DMS 273 treated with DMSO at 0.1 percent for 48 hours (cell line): ENCODE measurements at regions not wholly inside any gene's neighbourhood (a gene's known extent, or its start where the extent isn't known, plus 50 kb on each side); places are given as distances from the start of the nearest gene placed in this dataset.

ENCODE experiments used
- DNase-seq: peaks from one replicate; lab custom pipeline; 2025; lab: John Stamatoyannopoulos, UW

DNA sequence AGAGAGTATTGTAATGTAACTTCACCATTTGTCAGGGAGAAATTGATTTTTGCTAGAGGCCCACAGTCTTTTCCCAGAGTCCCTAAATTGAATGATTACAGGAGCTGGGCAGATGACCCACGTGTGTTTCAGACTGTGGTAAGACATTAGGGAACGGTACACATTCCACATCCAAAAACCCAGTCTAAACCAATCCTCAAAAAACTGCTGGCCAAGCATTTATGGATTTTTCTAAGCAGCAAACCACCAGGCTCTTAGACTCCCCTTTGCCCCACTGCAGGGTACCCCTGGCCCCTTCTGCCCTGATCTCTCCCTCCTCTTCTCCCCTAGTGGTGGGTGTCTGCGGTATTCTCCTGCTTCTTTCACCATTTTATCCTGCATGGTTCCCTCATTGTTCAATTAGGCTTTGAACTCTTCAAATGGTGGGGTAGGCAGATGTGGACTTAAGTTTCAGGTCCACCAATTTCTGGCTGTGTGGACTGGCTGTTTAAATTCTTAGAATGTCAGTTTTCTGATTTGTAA is 135.5 kb upstream of the SORCS3 start:
- DNase-seq = no peak

GRCh38 chr10:104509981-104510380 is 131.1 kb upstream of the SORCS3 start:
- no peak for DNase-seq

DNA sequence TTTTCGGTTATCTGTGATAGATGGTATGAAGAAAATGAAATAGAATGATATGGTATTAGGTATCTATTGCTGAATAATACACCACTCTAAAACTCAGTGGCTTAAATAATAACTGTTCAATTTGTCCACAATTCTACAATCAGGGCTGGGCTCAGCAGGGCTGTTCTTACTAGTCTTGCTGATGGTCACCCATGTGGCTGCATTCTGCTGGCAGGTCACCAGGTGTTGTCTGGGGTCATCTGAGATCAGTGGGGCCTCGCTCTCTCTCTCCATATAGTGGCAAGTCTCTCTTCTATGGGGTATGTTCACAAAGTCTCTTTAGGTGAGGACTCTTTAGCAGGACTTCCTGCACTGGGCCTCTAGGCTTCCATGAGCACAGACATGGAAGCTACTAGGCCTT is 130.4 kb upstream of the SORCS3 start:
- DNase-seq = no peak

DNA sequence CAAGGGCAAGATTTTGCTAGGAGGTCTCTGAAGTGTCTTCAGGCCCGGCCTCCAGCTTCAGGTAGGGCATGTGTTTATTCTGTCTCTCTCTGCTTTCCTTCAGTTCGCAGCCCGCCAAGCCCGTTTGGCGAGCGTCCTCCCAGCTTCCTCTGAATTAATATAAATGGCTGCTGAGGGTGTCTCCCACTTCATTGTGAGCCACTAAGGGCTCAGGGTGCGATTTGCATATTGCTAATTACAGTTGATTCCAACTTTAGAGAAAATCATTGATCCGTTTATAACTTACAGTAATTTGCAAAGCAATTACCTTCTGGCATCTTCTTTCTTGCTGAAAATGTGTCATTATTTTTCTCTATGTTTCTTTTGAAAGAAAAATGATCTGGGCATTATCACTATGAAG is 128.3 kb upstream of the SORCS3 start:
- no peak for DNase-seq

DNA sequence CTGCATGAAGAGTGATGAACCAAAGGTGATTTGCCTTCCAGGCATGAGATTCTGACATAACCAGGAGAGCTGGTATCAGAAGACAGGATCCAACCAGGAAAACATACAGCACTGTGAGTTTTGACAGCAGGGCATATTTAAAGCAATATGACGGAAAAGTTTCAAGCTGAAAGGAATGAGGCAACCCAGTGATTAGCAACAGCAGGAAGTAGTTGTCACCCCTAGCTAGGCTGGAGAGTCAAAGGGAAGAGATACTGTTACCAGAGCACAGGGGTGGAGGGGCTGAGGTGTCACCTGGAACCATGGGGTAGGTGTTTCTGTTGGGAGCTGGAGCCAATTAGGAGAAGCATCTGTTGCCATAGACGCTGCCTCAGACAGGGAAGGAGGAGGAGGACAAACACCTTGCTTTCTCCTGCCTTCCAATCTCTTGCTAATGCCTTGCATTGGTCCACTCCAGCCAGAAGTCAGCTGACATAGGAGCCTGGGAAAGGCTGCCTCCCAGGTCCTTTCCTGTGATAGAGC is 125.4 kb upstream of the SORCS3 start:
- no peak for DNase-seq

DNA sequence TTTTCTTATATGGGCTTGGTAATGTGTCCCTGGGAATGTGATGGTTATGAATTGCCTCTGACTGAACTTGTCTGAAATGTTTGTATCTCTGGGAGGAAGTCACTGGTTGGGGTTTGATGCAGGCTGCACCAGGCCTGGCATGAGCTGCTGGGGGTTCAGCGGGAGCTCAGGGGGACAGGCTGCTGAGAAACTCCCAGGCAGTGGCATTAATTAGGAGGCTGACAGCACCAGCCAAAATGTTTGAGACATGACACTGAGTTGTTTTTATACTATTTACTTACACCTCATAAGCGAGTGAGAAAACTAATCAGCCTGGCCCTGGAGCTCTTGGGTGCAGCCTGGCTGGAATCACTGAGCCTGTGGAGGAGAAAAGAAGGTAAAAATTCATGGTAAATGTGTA is 124.1 kb upstream of the SORCS3 start:
- no peak for DNase-seq

DNA sequence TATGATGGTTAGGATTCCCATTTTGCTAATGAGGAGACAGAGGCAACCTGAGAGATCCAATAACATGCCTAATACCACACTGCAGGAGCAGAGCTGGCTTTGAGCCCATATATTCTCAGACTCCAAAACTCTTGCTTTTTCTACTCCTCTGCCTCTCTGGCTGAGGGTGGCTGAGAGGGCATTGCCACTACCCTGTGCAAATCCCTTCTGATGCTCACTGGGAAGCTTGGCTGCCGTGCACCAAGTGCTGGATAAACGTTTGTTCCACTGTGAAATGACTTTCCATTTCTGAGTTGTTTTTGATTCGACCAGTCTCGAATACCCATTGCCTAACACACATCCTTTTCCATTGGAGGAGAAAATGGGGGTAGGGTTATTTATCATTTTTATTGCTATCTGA is 123.1 kb upstream of the SORCS3 start:
- no peak for DNase-seq

GRCh38 chr10:104518891-104519290 is 122.2 kb upstream of the SORCS3 start:
- no peak for DNase-seq

DNA sequence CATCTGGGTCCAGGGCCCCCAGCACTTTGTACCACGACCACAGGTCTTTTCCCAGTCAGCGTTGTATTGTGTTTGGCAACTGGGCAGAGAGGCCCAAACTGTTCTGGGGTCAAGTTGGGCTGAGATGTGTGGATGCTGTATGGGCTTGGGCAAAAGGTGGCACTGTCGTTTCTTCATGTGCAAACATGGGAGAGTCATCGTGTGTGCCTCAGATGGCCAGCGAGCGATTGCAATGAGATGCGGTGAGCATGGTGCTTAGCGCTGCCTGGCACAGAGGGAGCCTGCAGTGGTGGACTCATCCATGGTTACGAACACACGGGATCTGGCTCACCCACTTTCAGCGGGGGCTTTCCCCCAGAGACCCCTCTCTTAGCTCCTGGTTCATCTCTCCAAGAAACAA is 120.4 kb upstream of the SORCS3 start:
- no peak for DNase-seq

GRCh38 chr10:104521901-104522694 is 119.0 kb upstream of the SORCS3 start:
- DNase-seq = no peak

DNA sequence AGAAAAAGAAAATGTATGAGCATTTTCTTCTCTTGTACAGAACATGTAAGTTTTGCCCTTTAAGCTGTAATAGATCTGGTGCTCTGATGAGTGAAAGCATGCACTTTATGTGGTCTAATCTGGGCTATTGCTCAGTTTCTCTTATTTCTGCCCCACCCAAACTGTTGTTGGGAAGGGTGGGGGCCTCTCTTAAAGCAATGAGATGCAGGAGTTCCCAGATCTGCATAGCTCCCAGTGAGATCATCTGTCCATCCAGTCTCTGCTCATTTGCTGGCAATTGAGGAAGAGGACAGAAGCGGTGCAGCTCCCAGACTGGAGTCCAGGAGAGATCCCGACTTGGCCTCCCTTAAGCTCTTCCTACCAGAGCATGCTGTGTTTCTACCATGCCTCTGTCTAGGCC is 114.9 kb upstream of the SORCS3 start:
- DNase-seq = no peak

- DNase-seq = no peak
Observed at GRCh38 chr10:104527013-104527412, 114.1 kb upstream of the SORCS3 start.

DNA sequence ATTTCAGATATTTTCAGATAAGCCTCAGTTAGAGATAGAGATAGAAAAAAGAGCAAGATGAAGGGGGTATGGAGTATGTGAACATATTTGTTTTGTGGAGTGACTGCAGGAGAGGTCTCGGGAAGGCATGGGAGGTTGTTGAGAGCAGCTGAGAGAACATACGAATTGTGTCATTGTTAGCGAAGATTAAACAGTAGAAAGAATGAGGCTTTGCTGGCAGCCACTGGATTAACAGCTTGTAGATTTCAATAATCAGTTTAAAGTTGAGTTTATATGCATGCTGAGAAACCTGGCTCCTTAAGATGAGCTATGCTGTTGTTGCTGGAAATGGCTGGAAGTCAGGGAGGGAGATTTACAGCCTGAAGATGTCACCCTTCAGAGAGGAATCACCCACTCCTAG is 100.9 kb upstream of the SORCS3 start:
- no peak for DNase-seq

- DNase-seq = no peak
Observed at GRCh38 chr10:104541820-104542219, 99.3 kb upstream of the SORCS3 start.

DNA sequence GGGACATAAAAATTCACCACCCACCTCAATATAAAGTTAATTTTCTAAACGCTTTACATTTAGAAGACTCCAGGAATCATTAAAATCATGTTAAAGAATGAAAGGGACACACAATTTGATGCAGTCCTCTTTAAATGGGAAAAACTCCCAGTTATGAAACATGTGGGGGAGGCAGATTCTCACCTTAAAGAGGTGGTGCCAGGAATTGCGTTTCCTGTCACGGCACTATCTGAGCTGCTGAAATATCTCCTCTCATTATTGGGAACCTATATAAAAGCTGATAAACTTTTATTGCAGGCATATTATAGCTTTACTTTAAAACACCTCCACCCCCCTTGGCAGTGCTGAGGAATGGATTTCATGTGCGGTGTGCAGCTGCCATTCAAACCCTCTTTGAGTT is 94.8 kb upstream of the SORCS3 start:
- DNase-seq = no peak

DNA sequence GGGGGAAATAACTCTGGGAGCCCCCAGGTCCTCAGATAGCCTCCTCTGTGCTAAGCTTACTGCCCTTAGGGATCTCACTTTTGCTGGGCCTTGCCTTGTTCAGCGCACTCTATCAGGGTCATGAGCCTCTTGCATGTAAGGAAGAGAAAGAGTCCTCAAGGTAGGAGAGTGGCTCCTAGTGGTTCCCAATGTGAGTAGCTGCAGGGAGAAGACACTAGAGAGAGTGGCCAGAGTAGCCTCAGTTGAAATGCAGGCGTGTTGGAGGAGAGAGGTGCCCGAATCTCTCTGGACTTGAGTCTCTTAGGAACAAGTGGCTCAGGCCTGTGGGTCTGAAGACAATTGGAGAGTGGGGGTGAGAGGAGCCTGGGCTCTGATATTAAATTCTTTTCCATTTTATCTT is 94.3 kb upstream of the SORCS3 start:
- no peak for DNase-seq

DNA sequence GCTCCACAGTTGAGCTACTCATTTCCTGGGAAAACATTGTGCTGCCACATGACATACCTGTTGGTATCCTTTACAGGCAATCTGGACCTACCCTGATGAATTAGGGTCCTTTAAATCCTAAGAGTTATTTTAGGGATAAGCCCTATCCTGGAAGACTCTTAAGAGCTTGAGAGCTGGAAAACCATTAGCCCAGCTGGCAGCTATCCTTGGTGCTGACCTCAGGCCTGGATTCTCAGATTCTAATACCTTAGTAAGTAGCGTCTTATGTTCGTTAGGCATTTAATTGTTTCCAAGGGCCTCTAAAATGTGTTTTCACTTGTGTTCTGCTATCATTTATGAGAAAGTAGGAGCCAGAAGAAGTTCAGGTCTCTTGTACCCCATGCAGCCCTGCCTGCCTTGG is 93.0 kb upstream of the SORCS3 start:
- no peak for DNase-seq

- no peak for DNase-seq
Observed at GRCh38 chr10:104556831-104557230, 84.3 kb upstream of the SORCS3 start.

- no peak for DNase-seq
Observed at GRCh38 chr10:104557966-104558365, 83.1 kb upstream of the SORCS3 start.

DNA sequence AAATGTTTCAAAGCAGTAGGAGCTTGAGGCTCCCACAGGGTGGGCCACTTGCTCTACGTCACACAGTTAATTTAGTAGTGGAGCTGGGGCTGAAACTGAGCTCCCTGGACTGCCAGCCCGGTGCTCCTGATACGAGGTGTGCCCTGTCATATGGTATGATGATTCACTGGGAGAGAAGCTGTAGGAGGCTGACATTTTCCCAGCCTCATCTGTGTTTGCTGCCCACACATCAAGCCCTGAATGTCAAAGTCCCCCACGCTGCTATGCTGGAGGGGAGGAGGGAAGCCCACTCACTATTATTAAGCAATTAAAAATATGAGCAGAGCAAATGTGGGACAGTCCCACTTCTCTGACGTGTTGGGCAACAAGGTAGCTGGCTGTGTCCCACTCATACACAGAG is 81.2 kb upstream of the SORCS3 start:
- no peak for DNase-seq

DNA sequence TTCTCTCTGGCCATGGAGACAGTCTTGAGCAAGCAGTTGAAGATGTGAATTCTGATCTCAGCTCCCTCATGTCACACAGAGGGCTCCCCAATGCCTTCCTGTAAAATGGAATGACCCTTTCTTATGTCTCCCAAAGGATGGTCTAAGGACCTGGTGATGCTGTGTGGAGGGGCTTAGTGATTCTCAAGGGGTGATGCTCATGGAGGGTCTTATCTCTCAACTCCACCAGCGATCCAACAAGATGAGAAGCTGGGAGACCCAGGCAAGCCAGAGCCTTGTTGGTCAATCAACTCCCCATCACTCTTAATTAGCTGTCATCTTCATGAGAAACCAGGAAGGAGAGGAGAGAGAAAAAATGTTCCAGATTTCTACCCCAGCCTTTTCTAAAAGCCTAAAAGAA is 78.0 kb upstream of the SORCS3 start:
- no peak for DNase-seq

- DNase-seq = no peak
Observed at GRCh38 chr10:104563548-104563947, 77.5 kb upstream of the SORCS3 start.

DNA sequence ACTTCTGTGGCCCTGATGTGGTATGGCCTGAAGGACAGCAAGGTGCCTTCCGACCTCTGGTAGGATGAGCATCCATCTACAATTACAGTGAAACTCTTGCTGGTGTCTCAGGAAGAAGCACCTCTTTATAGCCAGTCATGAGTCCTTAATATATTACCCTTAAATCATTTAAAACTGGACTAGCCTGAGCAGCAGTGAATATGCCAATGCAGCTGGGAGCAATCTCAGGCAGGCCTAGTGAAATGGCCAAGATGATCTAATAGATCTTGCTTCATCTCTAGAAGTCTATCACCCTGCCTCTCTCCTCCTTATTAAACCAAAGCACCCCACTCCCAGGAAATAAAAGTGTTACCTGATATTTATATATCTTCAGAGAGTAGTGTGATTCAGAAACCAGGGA is 66.7 kb upstream of the SORCS3 start:
- DNase-seq = no peak

GRCh38 chr10:104574838-104575237 is 66.3 kb upstream of the SORCS3 start:
- DNase-seq = no peak
